ENCODE measurements at regions not wholly inside any gene's neighbourhood (a gene's known extent, or its start where the extent isn't known, plus 50 kb on each side); places are given as distances from the start of the nearest gene placed in this dataset.

- H2AFZ ChIP-seq (ENCODE audit: control insufficient read depth, low read depth, low read length), result no peak overlapping the region
- H3K4me1 ChIP-seq (ENCODE audit: control insufficient read depth, insufficient read depth, low read length), result no peaks in the 10 kb centered on the region
- ATAC-seq (no peak), FAIRE-seq (no peak), DNase-seq (ENCODE audit: low read depth, low spot score) (no peak)
- no peak overlapping the region for H3K9ac ChIP-seq (ENCODE audit: control insufficient read depth, insufficient read depth, low read length)
- no peak for TF ChIP-seq ZNF217 (IDR thresholded peaks at IDR 0.05)
- no peak for TF ChIP-seq ASH2L (IDR thresholded peaks at IDR 0.05; ENCODE audit: borderline replicate concordance, low read depth)
- TF ChIP-seq HCFC1 (IDR thresholded peaks at IDR 0.05; ENCODE audit: low read length), result no peak
- no peak for TF ChIP-seq POLR2A (IDR thresholded peaks at IDR 0.05; ENCODE audit: low read depth, low read length)
- TF ChIP-seq ZSCAN29 (IDR thresholded peaks at IDR 0.05), result no peak
- TF ChIP-seq, protein P1, sequence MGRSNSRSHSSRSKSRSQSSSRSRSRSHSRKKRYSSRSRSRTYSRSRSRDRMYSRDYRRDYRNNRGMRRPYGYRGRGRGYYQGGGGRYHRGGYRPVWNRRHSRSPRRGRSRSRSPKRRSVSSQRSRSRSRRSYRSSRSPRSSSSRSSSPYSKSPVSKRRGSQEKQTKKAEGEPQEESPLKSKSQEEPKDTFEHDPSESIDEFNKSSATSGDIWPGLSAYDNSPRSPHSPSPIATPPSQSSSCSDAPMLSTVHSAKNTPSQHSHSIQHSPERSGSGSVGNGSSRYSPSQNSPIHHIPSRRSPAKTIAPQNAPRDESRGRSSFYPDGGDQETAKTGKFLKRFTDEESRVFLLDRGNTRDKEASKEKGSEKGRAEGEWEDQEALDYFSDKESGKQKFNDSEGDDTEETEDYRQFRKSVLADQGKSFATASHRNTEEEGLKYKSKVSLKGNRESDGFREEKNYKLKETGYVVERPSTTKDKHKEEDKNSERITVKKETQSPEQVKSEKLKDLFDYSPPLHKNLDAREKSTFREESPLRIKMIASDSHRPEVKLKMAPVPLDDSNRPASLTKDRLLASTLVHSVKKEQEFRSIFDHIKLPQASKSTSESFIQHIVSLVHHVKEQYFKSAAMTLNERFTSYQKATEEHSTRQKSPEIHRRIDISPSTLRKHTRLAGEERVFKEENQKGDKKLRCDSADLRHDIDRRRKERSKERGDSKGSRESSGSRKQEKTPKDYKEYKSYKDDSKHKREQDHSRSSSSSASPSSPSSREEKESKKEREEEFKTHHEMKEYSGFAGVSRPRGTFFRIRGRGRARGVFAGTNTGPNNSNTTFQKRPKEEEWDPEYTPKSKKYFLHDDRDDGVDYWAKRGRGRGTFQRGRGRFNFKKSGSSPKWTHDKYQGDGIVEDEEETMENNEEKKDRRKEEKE (IDR thresholded peaks at IDR 0.05), result no peak
- H3K9me3 ChIP-seq (replicated peaks; ENCODE audit: control insufficient read depth, insufficient read depth, low read length), result no peaks in the 10 kb centered on the region
- H3K4me3 ChIP-seq, result no peak overlapping the region
- no peak overlapping the region for H3K27ac ChIP-seq (ENCODE audit: control insufficient read depth, insufficient read depth)
- intact Hi-C loops (cut with micrococcal nuclease; ENCODE audit: unreplicated experiment) (no loop called here), in situ Hi-C loops (cut with MboI) (no loop called here)
- BruUV-seq (replicated peaks), result no TSS peak
- CTCF ChIA-PET, result interaction anchor here (2.2 kb wide), 1 partner anchor 37 kb away, joined by 8 read pairs; no protein-coding TSS in a partner anchor
- H3K79me2 ChIP-seq (ENCODE audit: control insufficient read depth, insufficient read depth, low read length), result no peaks in the 10 kb centered on the region
- no peak overlapping the region for H3K4me2 ChIP-seq (ENCODE audit: control insufficient read depth, insufficient read depth)
- SMC1A ChIA-PET (ENCODE audit: uncharacterized antibody, unreplicated experiment), result no interaction called here
- no peaks in the 10 kb centered on the region for H3K27me3 ChIP-seq (replicated peaks in 1 of 2; ENCODE audit: control insufficient read depth in 2 of 2, insufficient read depth in 2 of 2, low read length in 1 of 2)
- RAD21 ChIA-PET (ENCODE audit: unreplicated experiment), result no interaction called here
- POLR2A ChIA-PET, result no interaction called here
- H3K36me3 ChIP-seq (ENCODE audit: control insufficient read depth in 2 of 2, insufficient read depth in 2 of 2, low read length in 1 of 2), result no peaks in the 10 kb centered on the region
- H4K20me1 ChIP-seq (ENCODE audit: control insufficient read depth, insufficient read depth), result no peaks in the 10 kb centered on the region
Observed at GRCh38 chr2:63736354-63736753, 105.3 kb upstream of the UGP2 start.

DNA sequence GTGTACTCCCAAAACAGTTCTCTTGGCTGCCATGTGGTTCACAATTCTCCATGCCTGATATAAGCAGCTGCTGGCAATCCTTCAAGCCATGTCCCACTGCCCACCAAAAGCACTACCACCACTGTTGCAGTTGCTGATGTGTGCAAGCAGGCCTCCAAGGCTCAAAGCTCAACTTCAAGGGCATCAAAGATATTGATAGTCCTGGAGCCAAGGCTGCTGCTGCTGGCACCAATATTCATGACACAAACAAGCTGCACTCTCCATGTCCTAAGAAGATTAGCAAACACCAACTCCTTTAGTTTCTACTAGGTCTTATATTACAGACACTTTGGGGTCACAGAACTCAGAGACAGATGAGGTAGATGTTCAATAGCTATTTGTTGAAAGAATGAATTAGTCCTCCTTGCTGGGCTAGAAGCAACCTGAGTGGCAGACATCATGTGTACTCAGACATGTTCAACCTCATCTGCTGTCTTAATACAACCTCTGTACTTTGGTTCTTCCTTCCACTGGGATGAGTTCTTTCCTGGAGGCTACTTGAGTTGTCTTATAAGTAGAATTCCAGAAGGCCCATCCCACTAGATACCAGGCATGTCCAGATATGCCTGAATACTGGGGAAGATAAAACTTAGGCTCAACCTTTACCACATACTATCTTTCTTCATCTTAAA, 104.5 kb upstream of the UGP2 start:
- no peaks in the 10 kb centered on the region for H3K9me3 ChIP-seq (replicated peaks; ENCODE audit: control insufficient read depth, insufficient read depth, low read length)
- POLR2A ChIA-PET, result no interaction called here
- ATAC-seq, result no peak
- FAIRE-seq, result no peak
- CTCF ChIA-PET, result interaction anchor here (2.2 kb wide), 1 partner anchor 38 kb away, joined by 8 read pairs; no protein-coding TSS in a partner anchor
- RAD21 ChIA-PET (ENCODE audit: unreplicated experiment), result interaction anchor here (0.6 kb wide), 1 partner anchor 39 kb away, joined by 3 read pairs; no protein-coding TSS in a partner anchor
- no peak for DNase-seq (ENCODE audit: low read depth, low spot score)
- H2AFZ ChIP-seq (ENCODE audit: control insufficient read depth, low read depth, low read length), result no peak overlapping the region
- SMC1A ChIA-PET (ENCODE audit: uncharacterized antibody, unreplicated experiment), result no interaction called here
- no peaks in the 10 kb centered on the region for H3K36me3 ChIP-seq (ENCODE audit: control insufficient read depth in 2 of 2, insufficient read depth in 2 of 2, low read length in 1 of 2)
- no peaks in the 10 kb centered on the region for H3K27me3 ChIP-seq (replicated peaks in 1 of 2; ENCODE audit: control insufficient read depth in 2 of 2, insufficient read depth in 2 of 2, low read length in 1 of 2)
- intact Hi-C loops (cut with micrococcal nuclease; ENCODE audit: unreplicated experiment) (no loop called here), in situ Hi-C loops (cut with MboI) (no loop called here)
- no peak overlapping the region for H3K9ac ChIP-seq (ENCODE audit: control insufficient read depth, insufficient read depth, low read length)
- no peak overlapping the region for H3K27ac ChIP-seq (ENCODE audit: control insufficient read depth, insufficient read depth)
- no peaks in the 10 kb centered on the region for H3K79me2 ChIP-seq (ENCODE audit: control insufficient read depth, insufficient read depth, low read length)
- TF ChIP-seq TCF7 (IDR thresholded peaks at IDR 0.05; ENCODE audit: borderline replicate concordance), result no peak
- no peaks in the 10 kb centered on the region for H3K4me1 ChIP-seq (ENCODE audit: control insufficient read depth, insufficient read depth, low read length)
- no TSS peak for BruUV-seq (replicated peaks)
- H4K20me1 ChIP-seq (ENCODE audit: control insufficient read depth, insufficient read depth), result no peaks in the 10 kb centered on the region
- H3K4me3 ChIP-seq, result no peak overlapping the region
- no peak overlapping the region for H3K4me2 ChIP-seq (ENCODE audit: control insufficient read depth, insufficient read depth)

All from GM12878 (cell line).